Gastrocnemius medialis (tissue), 4 donors: ENCODE measurements at regions not wholly inside any gene's neighbourhood (a gene's known extent, or its start where the extent isn't known, plus 50 kb on each side); places are given as distances from the start of the nearest gene placed in this dataset.

ENCODE experiments used
- POLR2A ChIP-seq, 2 donors: fragments of 450-650 bp; IDR thresholded peaks; one replicate each; pipeline ENCODE4 v1.6.1; 2017; ENCODE audit warnings: antibody characterized with exemption in 2 of 2, mild to moderate bottlenecking in 2 of 2, moderate library complexity in 2 of 2
- TF ChIP-seq, protein P1 (sequence below), 5 experiments: fragments of 450-650 bp in 3 of 5; fragments of 200-600 bp in 2 of 5; sonication (generic) in 2 of 5; IDR thresholded peaks in 4 of 5; conservative IDR thresholded peaks in 1 of 5; 1 replicate in 4 of 5; 2 replicates in 1 of 5; pipeline ENCODE4 v1.5.1; 2016 to 2019; ENCODE audit warnings: antibody characterized with exemption in 5 of 5, mild to moderate bottlenecking in 3 of 5, moderate library complexity in 3 of 5

DNA sequence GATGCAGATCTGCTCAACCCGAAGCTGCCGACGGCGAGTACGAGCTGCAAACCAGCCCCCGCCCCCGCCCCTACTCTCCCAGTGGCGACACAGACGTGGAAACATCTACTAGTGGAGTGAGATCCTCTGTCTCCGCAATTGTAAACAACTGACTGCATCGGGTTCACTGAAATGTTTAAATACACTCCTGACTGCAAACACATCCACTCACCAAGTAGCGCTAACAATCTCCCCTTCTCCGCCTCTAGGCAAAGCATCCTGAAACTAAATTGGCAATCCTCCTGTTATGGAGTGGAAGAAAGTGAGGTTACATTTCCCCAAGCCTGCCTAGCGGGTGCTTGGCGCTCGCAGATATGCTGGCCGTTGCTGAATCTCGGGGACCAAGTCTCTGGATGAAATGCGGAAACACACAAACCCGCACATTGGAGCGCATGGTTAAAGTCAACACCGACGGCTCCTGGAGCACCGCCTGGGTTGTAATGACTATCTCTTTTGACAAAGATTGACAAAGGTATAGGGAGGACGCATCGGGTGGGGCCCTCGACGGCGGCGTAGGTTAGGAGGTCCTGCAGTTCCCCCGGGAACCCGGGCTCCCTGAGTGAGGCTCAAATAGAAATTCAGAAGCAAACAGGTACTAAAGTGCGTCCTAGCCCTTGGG is 117.0 kb upstream of the TEX13C start:
- TF ChIP-seq, protein P1, sequence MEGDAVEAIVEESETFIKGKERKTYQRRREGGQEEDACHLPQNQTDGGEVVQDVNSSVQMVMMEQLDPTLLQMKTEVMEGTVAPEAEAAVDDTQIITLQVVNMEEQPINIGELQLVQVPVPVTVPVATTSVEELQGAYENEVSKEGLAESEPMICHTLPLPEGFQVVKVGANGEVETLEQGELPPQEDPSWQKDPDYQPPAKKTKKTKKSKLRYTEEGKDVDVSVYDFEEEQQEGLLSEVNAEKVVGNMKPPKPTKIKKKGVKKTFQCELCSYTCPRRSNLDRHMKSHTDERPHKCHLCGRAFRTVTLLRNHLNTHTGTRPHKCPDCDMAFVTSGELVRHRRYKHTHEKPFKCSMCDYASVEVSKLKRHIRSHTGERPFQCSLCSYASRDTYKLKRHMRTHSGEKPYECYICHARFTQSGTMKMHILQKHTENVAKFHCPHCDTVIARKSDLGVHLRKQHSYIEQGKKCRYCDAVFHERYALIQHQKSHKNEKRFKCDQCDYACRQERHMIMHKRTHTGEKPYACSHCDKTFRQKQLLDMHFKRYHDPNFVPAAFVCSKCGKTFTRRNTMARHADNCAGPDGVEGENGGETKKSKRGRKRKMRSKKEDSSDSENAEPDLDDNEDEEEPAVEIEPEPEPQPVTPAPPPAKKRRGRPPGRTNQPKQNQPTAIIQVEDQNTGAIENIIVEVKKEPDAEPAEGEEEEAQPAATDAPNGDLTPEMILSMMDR (IDR thresholded peaks at IDR 0.05 in 4 of 5, conservative IDR thresholded peaks at IDR 0.05 in 1 of 5), result no peak
- TF ChIP-seq POLR2A (IDR thresholded peaks at IDR 0.05), result no peak
